GM12892 (cell line): ENCODE measurements at regions not wholly inside any gene's neighbourhood (a gene's known extent, or its start where the extent isn't known, plus 50 kb on each side); places are given as distances from the start of the nearest gene placed in this dataset.

Source experiments
- POLR2AphosphoS5 ChIP-seq: IDR thresholded peaks from 2 replicates; pipeline ENCODE4 v1.6.1; 2011; ENCODE audit warnings: low read depth, low read length, control low read depth
- TAF1 ChIP-seq: IDR thresholded peaks from 2 replicates; pipeline ENCODE4 v1.6.1; 2011; ENCODE audit warnings: low read depth, mild to moderate bottlenecking, control low read depth, low read length, borderline replicate concordance

DNA sequence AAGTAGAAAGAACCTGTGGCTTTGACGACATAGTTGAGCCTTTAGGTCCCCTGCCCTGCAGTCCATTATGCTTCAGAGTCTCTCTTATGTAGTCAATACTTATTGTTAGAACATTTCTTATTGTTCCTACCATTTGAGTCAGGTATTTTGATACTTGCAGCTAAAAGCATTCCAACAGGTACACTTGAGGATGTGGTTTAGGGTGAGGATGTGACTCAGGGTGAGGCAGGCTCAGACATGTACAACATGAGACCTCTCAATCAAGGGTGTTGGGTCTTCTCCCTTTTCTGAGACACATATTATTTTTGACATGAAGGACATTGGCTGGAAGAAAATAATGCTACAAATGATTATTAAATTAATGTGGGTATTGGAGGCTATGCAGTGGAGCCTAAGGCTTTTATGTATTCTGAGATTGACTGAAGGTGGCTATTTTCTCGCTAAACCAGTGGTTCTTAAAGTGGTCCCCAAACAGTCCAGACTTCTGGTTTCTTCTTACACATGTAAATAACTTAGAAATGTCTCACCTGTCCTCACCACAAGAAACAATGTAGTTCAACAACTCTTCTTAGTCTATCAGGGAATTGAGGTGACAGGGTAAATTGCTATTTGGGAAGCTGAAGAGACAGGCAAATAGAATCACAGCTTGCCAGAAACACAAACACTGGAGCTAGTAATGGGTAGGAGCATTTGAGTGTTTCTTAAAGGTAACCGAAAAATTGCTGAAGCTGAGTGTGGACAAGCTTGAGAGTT is 135.5 kb upstream of the ZPLD1 start:
- TF ChIP-seq TAF1 = no peak
- TF ChIP-seq POLR2AphosphoS5 = no peak
